Upper lobe of left lung (tissue), 6 donors: ENCODE measurements at regions not wholly inside any gene's neighbourhood (a gene's known extent, or its start where the extent isn't known, plus 50 kb on each side); places are given as distances from the start of the nearest gene placed in this dataset.
A peak's percentile ranks its signal among the peaks of the same experiment; 100 is the strongest.
"Not testable (repeated sequence)": the region's sequence is repeated elsewhere in the genome, so short reads cannot be mapped to it uniquely, and the experiment has no call there.

Source experiments
- ATAC-seq, 2 donors: fragments of 200-7000 bp; cut with Tn5 transposase; one replicate each; pipeline ENCODE4 v1.9.1; 2022; ENCODE audit warnings: mild to moderate bottlenecking in 2 of 2, moderate library complexity in 2 of 2; ENCODE audit not compliant: low FRiP score in 2 of 2
- DNase-seq, 2 donors: peaks; one replicate each; pipeline ENCODE4 v3.0.0-alpha.2; 2019 to 2020
- H3K27ac ChIP-seq, 4 donors: fragments of 200-600 bp; sonication (generic); one replicate each; pipeline ENCODE4 v1.5.1; 2016 to 2019
- H3K27me3 ChIP-seq, 4 donors: fragments of 200-600 bp; sonication (generic); one replicate each; pipeline ENCODE4 v1.5.1; 2017 to 2019
- H3K36me3 ChIP-seq, 4 donors: fragments of 200-600 bp; sonication (generic); one replicate each; pipeline ENCODE4 v1.5.1; 2016 to 2019
- H3K4me1 ChIP-seq, 4 donors: fragments of 200-600 bp; sonication (generic); one replicate each; pipeline ENCODE4 v1.5.1; 2018 to 2019
- H3K4me3 ChIP-seq, 4 donors: fragments of 200-600 bp; sonication (generic); one replicate each; pipeline ENCODE4 v1.5.1; 2017 to 2019; ENCODE audit warnings: mild to moderate bottlenecking in 2 of 4, moderate library complexity in 1 of 4
- H3K9me3 ChIP-seq, 4 donors: fragments of 200-600 bp; sonication (generic); one replicate each; pipeline ENCODE4 v1.5.1; 2018 to 2019
- EP300 ChIP-seq, 4 donors: sonication (generic); formaldehyde crosslinking; IDR thresholded peaks; one replicate each; pipeline ENCODE4 v1.5.1; 2017; ENCODE audit warnings: antibody characterized with exemption in 4 of 4, control low read depth in 2 of 4
- POLR2A ChIP-seq, 4 donors: fragments of 450-650 bp; IDR thresholded peaks; one replicate each; pipeline ENCODE4 v1.5.1; 2016 to 2017; ENCODE audit warnings: antibody characterized with exemption in 4 of 4, mild to moderate bottlenecking in 2 of 4
- POLR2AphosphoS5 ChIP-seq, 2 donors: sonication (generic); formaldehyde crosslinking; IDR thresholded peaks; one replicate each; pipeline ENCODE4 v1.5.1; 2017; ENCODE audit warnings: antibody characterized with exemption in 2 of 2
- WGBS, 2 donors: methylation state at CpG; one replicate each; pipeline ENCODE4 v1.1.5; 2017 to 2018; 5-methylcytosine and 5-hydroxymethylcytosine counted together
- TF ChIP-seq, protein P1 (sequence below), 6 experiments: fragments of 450-650 bp in 4 of 6; fragments of 200-600 bp in 2 of 6; sonication (generic) in 2 of 6; IDR thresholded peaks; one replicate each; pipeline ENCODE4 v1.5.1; 2016 to 2019; ENCODE audit warnings: antibody characterized with exemption in 6 of 6
- donor health status: DM: no; HTN: no; CAD: no; lungs with moderate emphysema.
- donor health status: DM: no; HTN: yes; CAD: no; lungs with severe emphysema.

DNA sequence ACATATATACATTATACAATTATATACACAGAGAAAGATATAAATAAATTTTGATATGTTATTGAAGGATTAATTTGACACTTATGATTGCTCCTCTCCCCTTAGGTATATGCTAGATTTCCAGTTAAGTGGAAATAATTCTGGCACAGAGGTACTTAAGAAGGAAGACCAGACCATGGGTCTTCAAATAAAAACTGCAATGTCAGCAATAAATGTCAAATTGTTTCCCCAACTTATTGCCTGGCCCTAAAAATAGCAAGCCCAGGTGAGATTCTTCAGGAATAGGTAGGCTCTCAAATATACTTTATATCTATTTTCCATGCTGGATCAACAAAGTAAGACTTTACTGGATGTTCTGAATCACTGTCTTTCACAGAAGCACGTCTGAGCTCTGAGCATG is 551.3 kb upstream of the STEAP1 start:
- DNase-seq (no peak), ATAC-seq (no peak)
- H3K36me3 ChIP-seq = no peaks in the 10 kb centered on the region
- H3K27me3 ChIP-seq = no peaks in the 10 kb centered on the region
- peaks cover 0 to 7% (median 4%) of the 10 kb centered on the region in 4 donors for H3K9me3 ChIP-seq
- no peak overlapping the region for H3K27ac ChIP-seq
- 60 to 68% methylated on average over 1 of the region's 1 CpG for WGBS, 2 donors
- no peak overlapping the region for H3K4me3 ChIP-seq
- no peaks in the 10 kb centered on the region for H3K4me1 ChIP-seq
- TF ChIP-seq, protein P1, sequence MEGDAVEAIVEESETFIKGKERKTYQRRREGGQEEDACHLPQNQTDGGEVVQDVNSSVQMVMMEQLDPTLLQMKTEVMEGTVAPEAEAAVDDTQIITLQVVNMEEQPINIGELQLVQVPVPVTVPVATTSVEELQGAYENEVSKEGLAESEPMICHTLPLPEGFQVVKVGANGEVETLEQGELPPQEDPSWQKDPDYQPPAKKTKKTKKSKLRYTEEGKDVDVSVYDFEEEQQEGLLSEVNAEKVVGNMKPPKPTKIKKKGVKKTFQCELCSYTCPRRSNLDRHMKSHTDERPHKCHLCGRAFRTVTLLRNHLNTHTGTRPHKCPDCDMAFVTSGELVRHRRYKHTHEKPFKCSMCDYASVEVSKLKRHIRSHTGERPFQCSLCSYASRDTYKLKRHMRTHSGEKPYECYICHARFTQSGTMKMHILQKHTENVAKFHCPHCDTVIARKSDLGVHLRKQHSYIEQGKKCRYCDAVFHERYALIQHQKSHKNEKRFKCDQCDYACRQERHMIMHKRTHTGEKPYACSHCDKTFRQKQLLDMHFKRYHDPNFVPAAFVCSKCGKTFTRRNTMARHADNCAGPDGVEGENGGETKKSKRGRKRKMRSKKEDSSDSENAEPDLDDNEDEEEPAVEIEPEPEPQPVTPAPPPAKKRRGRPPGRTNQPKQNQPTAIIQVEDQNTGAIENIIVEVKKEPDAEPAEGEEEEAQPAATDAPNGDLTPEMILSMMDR (IDR thresholded peaks at IDR 0.05) = no peak
- TF ChIP-seq POLR2AphosphoS5 (IDR thresholded peaks at IDR 0.05) (no peak), EP300 (IDR thresholded peaks at IDR 0.05) (no peak), POLR2A (IDR thresholded peaks at IDR 0.05) (no peak)

DNA sequence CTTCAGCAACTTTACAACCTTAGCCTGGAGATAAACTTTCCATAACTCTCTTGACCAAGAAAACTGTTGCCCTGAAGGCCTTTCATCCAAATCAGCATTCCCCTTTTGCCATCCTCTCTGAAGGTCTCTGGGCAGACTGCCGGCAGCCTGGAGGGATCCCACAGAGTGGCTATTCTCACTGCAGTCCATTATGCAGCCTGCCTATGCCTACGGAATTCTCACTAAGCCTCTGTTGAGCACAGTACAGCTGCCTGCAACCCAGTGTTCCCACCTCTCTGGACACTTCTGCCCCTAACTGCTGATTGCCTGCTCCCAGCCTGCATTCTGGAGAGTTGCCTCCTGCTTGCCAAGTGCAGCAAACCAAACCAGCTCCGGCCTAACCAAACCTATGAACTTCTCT is 548.9 kb upstream of the STEAP1 start:
- no peaks in the 10 kb centered on the region for H3K4me1 ChIP-seq
- TF ChIP-seq POLR2AphosphoS5 (IDR thresholded peaks at IDR 0.05) = no peak
- TF ChIP-seq, protein P1 (IDR thresholded peaks at IDR 0.05) = no peak
- H3K36me3 ChIP-seq = no peaks in the 10 kb centered on the region
- 64 to 65% methylated on average over 2 to 3 of the region's 3 CpGs for WGBS, 2 donors
- H3K27me3 ChIP-seq = no peaks in the 10 kb centered on the region
- peaks cover 0 to 7% (median 4%) of the 10 kb centered on the region in 4 donors for H3K9me3 ChIP-seq
- H3K27ac ChIP-seq = no peak overlapping the region
- ATAC-seq = peak in 1 of 2 donors; percentile 40
- no peak for DNase-seq
- no peak overlapping the region for H3K4me3 ChIP-seq

DNA sequence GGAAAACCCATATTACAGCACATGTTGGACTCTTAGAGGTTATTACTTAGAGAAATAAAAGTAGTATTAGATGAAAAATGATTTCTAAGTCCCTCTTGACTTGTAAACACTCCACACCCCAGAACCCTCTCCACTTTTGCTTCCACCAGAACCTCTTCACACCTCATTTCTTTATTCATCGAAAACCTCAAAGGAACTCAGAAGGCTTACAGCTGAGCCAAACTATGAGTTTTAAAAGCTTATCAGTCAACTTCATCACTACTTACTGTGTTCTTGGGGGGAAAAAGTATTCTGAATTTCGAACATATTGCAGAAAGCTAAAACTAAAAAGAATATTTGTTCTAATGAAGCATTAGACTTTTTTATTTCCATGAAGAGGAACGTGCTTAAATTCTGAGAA is 547.8 kb upstream of the STEAP1 start:
- Histone ChIP-seq H3K36me3 (no peaks in the 10 kb centered on the region), H3K9me3 (no peaks in the 10 kb centered on the region), H3K4me1 (no peaks in the 10 kb centered on the region), H3K27me3 (no peaks in the 10 kb centered on the region), H3K27ac (no peak overlapping the region), H3K4me3 (no peak overlapping the region)
- DNase-seq (no peak), ATAC-seq (no peak)
- 21 to 34% methylated on average over 3 of the region's 3 CpGs for WGBS, 2 donors
- TF ChIP-seq EP300 (IDR thresholded peaks at IDR 0.05) (no peak), POLR2A (IDR thresholded peaks at IDR 0.05) (no peak), POLR2AphosphoS5 (IDR thresholded peaks at IDR 0.05) (no peak)
- TF ChIP-seq, protein P1 (IDR thresholded peaks at IDR 0.05) = no peak

DNA sequence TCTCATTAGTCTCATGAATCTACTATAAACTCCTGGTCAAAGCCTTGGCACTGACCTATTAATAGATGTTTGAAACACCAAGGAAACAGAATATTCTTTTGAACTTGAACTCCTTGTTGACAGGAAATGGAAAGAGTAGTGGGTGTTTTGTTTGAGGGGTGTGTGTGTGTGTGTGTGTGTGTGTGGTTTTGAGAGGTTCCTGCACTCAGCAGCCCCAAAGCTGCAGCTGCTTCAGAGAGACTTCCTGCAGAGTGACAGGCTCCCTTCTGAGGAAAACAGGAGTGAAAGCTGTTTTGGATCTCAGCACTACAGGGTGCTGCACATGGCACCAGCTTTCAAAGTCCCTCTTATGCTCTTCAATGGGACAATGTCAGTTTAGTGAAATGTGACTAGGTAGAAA is 546.5 kb upstream of the STEAP1 start:
- no peak overlapping the region for H3K27ac ChIP-seq
- TF ChIP-seq EP300 (IDR thresholded peaks at IDR 0.05) = no peak
- TF ChIP-seq POLR2AphosphoS5 (IDR thresholded peaks at IDR 0.05) = no peak
- TF ChIP-seq, protein P1 (IDR thresholded peaks at IDR 0.05) = no peak
- TF ChIP-seq POLR2A (IDR thresholded peaks at IDR 0.05) = no peak
- no peaks in the 10 kb centered on the region for H3K27me3 ChIP-seq
- H3K9me3 ChIP-seq = no peaks in the 10 kb centered on the region
- DNase-seq (no peak), ATAC-seq (no peak)
- no peaks in the 10 kb centered on the region for H3K4me1 ChIP-seq
- no peaks in the 10 kb centered on the region for H3K36me3 ChIP-seq
- no peak overlapping the region for H3K4me3 ChIP-seq

DNA sequence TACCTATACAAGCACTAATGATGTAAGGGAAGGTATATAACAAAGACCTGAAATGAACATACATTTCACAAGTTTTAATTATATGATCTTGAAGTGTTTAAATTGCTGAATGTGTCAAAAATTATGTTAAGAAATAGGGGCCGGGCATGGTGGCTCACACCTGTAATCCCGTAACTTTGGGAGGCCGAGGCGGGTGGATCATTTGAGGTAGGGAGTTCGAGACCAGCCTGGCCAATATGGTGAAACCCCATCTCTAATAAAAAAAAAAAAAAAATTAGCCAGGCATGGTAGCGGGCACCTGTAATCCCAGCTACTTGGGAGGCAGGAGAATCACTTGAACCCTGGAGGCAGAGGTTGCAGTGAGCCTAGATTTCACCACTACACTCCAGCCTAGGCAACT is 537.4 kb upstream of the STEAP1 start:
- not testable (repeated sequence) for H3K9me3 ChIP-seq, H3K27ac ChIP-seq, H3K4me3 ChIP-seq, ATAC-seq, H3K27me3 ChIP-seq, H3K4me1 ChIP-seq, DNase-seq, H3K36me3 ChIP-seq
- 89 to 92% methylated on average over 6 of the region's 6 CpGs for WGBS, 2 donors
